ENCODE measurements at regions not wholly inside any gene's neighbourhood (a gene's known extent, or its start where the extent isn't known, plus 50 kb on each side); places are given as distances from the start of the nearest gene placed in this dataset.

- H3K27me3 ChIP-seq = no peaks in the 10 kb centered on the region
- no peaks in the 10 kb centered on the region for H3K9me3 ChIP-seq
- H3K36me3 ChIP-seq = no peaks in the 10 kb centered on the region
- DNase-seq = no peak
- H3K4me1 ChIP-seq = no peaks in the 10 kb centered on the region
- no peak overlapping the region for H3K4me3 ChIP-seq (ENCODE audit: low read depth, low read length)
- no peak for TF ChIP-seq CTCF (IDR thresholded peaks at IDR 0.05; ENCODE audit: low read depth, low read length)
Observed at GRCh38 chr3:5563537-5564277, 376.2 kb downstream of the EDEM1 start.

DNA sequence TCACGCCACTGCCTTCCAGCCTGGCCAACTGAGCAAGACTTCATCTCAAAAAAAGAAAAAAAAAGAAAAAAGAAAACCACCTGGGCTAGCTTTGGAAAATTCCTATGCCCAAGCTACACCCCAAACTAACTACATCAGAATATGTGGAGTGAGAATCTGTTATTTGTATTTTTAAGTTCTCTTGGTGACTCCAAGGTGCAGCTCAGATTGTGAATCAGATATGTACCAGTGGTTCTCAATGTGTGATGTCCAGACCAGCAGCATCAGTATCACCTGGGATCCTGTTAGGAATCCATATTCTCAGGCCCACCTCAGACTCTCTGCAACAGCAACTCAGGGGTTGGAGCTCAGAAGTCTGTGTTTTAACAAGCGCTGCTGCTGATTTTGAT, 376.8 kb downstream of the EDEM1 start:
- no peak for TF ChIP-seq CTCF (IDR thresholded peaks at IDR 0.05; ENCODE audit: low read depth, low read length)
- Histone ChIP-seq H3K9me3 (no peaks in the 10 kb centered on the region), H3K4me1 (no peaks in the 10 kb centered on the region), H3K4me3 (ENCODE audit: low read depth, low read length) (no peak overlapping the region), H3K36me3 (no peaks in the 10 kb centered on the region), H3K27me3 (no peaks in the 10 kb centered on the region)
- no peak for DNase-seq

- Histone ChIP-seq H3K27me3 (no peaks in the 10 kb centered on the region), H3K4me3 (ENCODE audit: low read depth, low read length) (no peak overlapping the region), H3K36me3 (no peaks in the 10 kb centered on the region), H3K4me1 (no peaks in the 10 kb centered on the region), H3K9me3 (no peaks in the 10 kb centered on the region)
- no peak for DNase-seq
- TF ChIP-seq CTCF (IDR thresholded peaks at IDR 0.05; ENCODE audit: low read depth, low read length) = no peak
Observed at GRCh38 chr3:5565026-5565425, 377.5 kb downstream of the EDEM1 start.

DNA sequence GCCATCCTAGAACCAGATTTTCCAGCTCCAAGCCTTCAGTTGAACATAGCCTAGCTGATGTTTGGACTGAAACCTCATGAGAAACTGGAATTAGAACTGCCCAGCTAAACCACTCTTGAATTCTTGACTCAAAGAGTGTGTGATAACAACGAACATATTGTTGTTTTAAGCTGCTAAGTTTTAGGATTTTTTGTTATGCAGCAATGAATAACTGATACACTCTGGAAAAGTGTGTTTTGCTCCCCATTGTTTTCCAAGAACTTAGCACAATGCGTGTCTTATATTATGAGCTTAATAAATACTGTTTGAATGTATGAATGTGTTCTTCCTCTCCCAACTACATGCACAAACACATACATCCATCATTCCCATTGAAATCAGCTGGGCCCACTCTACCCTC, 379.6 kb downstream of the EDEM1 start:
- TF ChIP-seq CTCF (IDR thresholded peaks at IDR 0.05; ENCODE audit: low read depth, low read length) = no peak
- no peak for DNase-seq
- no peaks in the 10 kb centered on the region for H3K27me3 ChIP-seq
- no peaks in the 10 kb centered on the region for H3K4me1 ChIP-seq
- no peak overlapping the region for H3K4me3 ChIP-seq (ENCODE audit: low read depth, low read length)
- H3K36me3 ChIP-seq = no peaks in the 10 kb centered on the region
- no peaks in the 10 kb centered on the region for H3K9me3 ChIP-seq

GRCh38 chr3:5568451-5568850, 380.9 kb downstream of the EDEM1 start:
- H3K4me1 ChIP-seq = no peaks in the 10 kb centered on the region
- no peak for TF ChIP-seq CTCF (IDR thresholded peaks at IDR 0.05; ENCODE audit: low read depth, low read length)
- H3K36me3 ChIP-seq = no peaks in the 10 kb centered on the region
- no peak overlapping the region for H3K4me3 ChIP-seq (ENCODE audit: low read depth, low read length)
- H3K27me3 ChIP-seq = no peaks in the 10 kb centered on the region
- no peaks in the 10 kb centered on the region for H3K9me3 ChIP-seq
- no peak for DNase-seq

- TF ChIP-seq CTCF (IDR thresholded peaks at IDR 0.05; ENCODE audit: low read depth, low read length) = no peak
- Histone ChIP-seq H3K9me3 (no peaks in the 10 kb centered on the region), H3K27me3 (no peaks in the 10 kb centered on the region), H3K4me3 (ENCODE audit: low read depth, low read length) (no peak overlapping the region), H3K36me3 (no peaks in the 10 kb centered on the region), H3K4me1 (no peaks in the 10 kb centered on the region)
- DNase-seq = no peak
Observed at GRCh38 chr3:5569152-5569551, 381.6 kb downstream of the EDEM1 start.
